ENCODE measurements at regions not wholly inside any gene's neighbourhood (a gene's known extent, or its start where the extent isn't known, plus 50 kb on each side); places are given as distances from the start of the nearest gene placed in this dataset.

GRCh38 chr2:204134421-204134820 lies 197.9 kb downstream of the ICOS start:
- TF ChIP-seq, protein P1, sequence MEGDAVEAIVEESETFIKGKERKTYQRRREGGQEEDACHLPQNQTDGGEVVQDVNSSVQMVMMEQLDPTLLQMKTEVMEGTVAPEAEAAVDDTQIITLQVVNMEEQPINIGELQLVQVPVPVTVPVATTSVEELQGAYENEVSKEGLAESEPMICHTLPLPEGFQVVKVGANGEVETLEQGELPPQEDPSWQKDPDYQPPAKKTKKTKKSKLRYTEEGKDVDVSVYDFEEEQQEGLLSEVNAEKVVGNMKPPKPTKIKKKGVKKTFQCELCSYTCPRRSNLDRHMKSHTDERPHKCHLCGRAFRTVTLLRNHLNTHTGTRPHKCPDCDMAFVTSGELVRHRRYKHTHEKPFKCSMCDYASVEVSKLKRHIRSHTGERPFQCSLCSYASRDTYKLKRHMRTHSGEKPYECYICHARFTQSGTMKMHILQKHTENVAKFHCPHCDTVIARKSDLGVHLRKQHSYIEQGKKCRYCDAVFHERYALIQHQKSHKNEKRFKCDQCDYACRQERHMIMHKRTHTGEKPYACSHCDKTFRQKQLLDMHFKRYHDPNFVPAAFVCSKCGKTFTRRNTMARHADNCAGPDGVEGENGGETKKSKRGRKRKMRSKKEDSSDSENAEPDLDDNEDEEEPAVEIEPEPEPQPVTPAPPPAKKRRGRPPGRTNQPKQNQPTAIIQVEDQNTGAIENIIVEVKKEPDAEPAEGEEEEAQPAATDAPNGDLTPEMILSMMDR (IDR thresholded peaks at IDR 0.05), result no peak
- TF ChIP-seq POLR2A (IDR thresholded peaks at IDR 0.05) (no peak), POLR2AphosphoS5 (IDR thresholded peaks at IDR 0.05) (no peak), EP300 (IDR thresholded peaks at IDR 0.05) (no peak)
